Activated CD8-positive, alpha-beta T cell treated with anti-CD3 and anti-CD28 coated beads for 36 hours (primary cell): ENCODE measurements at regions not wholly inside any gene's neighbourhood (a gene's known extent, or its start where the extent isn't known, plus 50 kb on each side); places are given as distances from the start of the nearest gene placed in this dataset.

ENCODE experiments used
- ATAC-seq: fragments of 200-7000 bp; cut with Tn5 transposase; one replicate; pipeline ENCODE4 v1.10.0; 2021; ENCODE audit warnings: mild to moderate bottlenecking, moderate library complexity
- CTCF ChIA-PET: fragments of 350-600 bp; sonication (Branson Sonifier 250); formaldehyde crosslinking; loops from one replicate; lab custom pipeline; 2021; ENCODE audit warnings: antibody characterized with exemption; lab: Charles Lee
- POLR2A ChIA-PET: fragments of 350-600 bp; sonication (Branson Sonifier 250); formaldehyde crosslinking; loops from one replicate; lab custom pipeline; 2021; ENCODE audit warnings: antibody characterized with exemption; lab: Charles Lee
- DNase-seq: peaks from one replicate; pipeline ENCODE4 v3.0.0-alpha.2; 2020
- H3K27ac Mint-ChIP-seq: one replicate; pipeline ENCODE4 v1.8.0; 2021; ENCODE audit warnings: mild to moderate bottlenecking, mixed read lengths
- H3K27me3 Mint-ChIP-seq: one replicate; pipeline ENCODE4 v1.8.0; 2021; ENCODE audit warnings: mixed read lengths
- H3K36me3 Mint-ChIP-seq: one replicate; pipeline ENCODE4 v1.8.0; 2021; ENCODE audit warnings: low read depth, mixed read lengths
- H3K4me1 Mint-ChIP-seq: one replicate; pipeline ENCODE4 v1.8.0; 2021; ENCODE audit warnings: low read depth, mixed read lengths
- H3K4me3 Mint-ChIP-seq: one replicate; pipeline ENCODE4 v1.8.0; 2021; ENCODE audit warnings: mild to moderate bottlenecking, moderate library complexity, mixed read lengths
- H3K9me3 Mint-ChIP-seq: one replicate; pipeline ENCODE4 v1.8.0; 2021; ENCODE audit warnings: mixed read lengths
- intact Hi-C: fragments of 100-400 bp; cut with micrococcal nuclease; formaldehyde crosslinking; loops from one replicate; pipeline ENCODE4 v1.10.0; 2022
- TF ChIP-seq, protein P1 (sequence below): fragments of 200-600 bp; IDR thresholded peaks from one replicate; pipeline ENCODE4 v1.8.0; 2022; ENCODE audit warnings: antibody characterized with exemption, mild to moderate bottlenecking

DNA sequence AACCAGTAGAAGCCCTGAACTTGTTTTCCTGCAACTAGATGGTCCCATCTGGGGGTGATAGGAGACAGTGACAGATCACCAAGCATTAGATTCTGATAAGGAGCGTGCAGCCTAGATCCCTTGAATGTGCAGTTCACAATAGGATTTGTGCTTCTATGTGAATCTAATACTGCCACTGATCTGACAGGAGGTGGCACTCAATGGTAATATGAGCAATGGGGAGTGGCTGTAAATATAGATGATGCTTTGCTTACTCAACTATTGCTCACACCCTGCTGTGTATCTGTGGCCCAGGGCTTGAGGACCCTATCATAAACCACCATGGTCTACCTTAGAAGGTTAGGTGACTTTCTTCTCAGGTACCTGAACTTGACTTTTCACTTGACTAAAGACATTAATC, 417.1 kb upstream of the ARHGEF26 start:
- TF ChIP-seq, protein P1, sequence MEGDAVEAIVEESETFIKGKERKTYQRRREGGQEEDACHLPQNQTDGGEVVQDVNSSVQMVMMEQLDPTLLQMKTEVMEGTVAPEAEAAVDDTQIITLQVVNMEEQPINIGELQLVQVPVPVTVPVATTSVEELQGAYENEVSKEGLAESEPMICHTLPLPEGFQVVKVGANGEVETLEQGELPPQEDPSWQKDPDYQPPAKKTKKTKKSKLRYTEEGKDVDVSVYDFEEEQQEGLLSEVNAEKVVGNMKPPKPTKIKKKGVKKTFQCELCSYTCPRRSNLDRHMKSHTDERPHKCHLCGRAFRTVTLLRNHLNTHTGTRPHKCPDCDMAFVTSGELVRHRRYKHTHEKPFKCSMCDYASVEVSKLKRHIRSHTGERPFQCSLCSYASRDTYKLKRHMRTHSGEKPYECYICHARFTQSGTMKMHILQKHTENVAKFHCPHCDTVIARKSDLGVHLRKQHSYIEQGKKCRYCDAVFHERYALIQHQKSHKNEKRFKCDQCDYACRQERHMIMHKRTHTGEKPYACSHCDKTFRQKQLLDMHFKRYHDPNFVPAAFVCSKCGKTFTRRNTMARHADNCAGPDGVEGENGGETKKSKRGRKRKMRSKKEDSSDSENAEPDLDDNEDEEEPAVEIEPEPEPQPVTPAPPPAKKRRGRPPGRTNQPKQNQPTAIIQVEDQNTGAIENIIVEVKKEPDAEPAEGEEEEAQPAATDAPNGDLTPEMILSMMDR = no peak
- ChIA-PET POLR2A (no interaction called here), CTCF (no interaction called here)
- Mint-ChIP-seq H3K9me3 (peaks cover under 1% of the 10 kb centered on the region), H3K36me3 (no peaks in the 10 kb centered on the region), H3K27me3 (peaks cover under 1% of the 10 kb centered on the region), H3K4me1 (no peaks in the 10 kb centered on the region), H3K27ac (no peak overlapping the region), H3K4me3 (no peak overlapping the region)
- intact Hi-C loops = no loop called here
- ATAC-seq (no peak), DNase-seq (no peak)

DNA sequence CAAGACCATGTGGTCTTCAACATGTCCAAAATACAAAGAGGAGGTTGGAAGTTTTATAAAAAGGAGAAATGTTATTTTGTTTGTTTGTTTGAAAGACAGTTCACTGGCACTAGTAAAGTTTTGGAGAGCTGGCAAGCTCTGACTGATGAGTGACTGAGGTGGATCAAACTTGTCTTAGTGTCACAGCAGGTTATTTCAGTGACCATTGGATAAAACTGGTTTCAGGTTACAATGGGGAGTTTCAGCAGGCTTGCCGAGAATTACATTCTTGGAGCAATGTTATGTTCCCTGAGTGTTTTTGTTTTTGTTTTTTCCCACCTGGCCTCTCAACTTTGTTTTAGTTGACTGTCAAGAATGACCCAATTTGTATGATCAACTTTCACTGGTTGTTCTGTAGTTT, 414.5 kb upstream of the ARHGEF26 start:
- Mint-ChIP-seq H3K9me3 (peaks cover 4% of the 10 kb centered on the region), H3K36me3 (no peaks in the 10 kb centered on the region), H3K4me1 (no peaks in the 10 kb centered on the region), H3K27me3 (peaks cover 3% of the 10 kb centered on the region), H3K27ac (no peak overlapping the region), H3K4me3 (no peak overlapping the region)
- ATAC-seq = no peak
- ChIA-PET POLR2A (interaction anchor here (1.3 kb wide), 1 partner anchor 29 kb away, joined by 3 read pairs; no protein-coding TSS in a partner anchor), CTCF (no interaction called here)
- intact Hi-C loops = no loop called here
- DNase-seq = no peak
- TF ChIP-seq, protein P1 = no peak

DNA sequence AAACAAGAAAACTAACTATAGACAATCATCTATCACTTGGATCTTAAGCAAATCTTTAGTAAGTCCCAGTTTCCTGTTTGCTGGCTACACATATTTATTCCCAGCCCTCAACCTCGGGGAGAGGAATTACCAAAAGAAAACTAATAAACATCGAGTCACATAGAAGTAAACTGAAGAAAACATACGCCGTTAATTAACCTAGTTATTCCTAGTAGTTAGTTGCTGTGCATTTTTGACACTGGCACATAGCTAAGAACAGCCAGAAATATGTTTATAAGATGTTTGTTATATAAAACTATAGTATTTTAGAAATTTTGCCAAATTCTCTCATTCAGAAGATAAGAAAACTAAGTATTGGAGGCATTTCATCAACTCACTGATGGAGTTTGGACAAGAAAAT, 407.2 kb upstream of the ARHGEF26 start:
- DNase-seq (no peak), ATAC-seq (no peak)
- no peaks in the 10 kb centered on the region for H3K36me3 Mint-ChIP-seq
- no peak overlapping the region for H3K4me3 Mint-ChIP-seq
- H3K4me1 Mint-ChIP-seq = no peaks in the 10 kb centered on the region
- ChIA-PET POLR2A (no interaction called here), CTCF (no interaction called here)
- TF ChIP-seq, protein P1 = no peak
- intact Hi-C loops = no loop called here
- H3K27me3 Mint-ChIP-seq = peaks cover 6% of the 10 kb centered on the region
- peaks cover 4% of the 10 kb centered on the region for H3K9me3 Mint-ChIP-seq
- no peak overlapping the region for H3K27ac Mint-ChIP-seq

DNA sequence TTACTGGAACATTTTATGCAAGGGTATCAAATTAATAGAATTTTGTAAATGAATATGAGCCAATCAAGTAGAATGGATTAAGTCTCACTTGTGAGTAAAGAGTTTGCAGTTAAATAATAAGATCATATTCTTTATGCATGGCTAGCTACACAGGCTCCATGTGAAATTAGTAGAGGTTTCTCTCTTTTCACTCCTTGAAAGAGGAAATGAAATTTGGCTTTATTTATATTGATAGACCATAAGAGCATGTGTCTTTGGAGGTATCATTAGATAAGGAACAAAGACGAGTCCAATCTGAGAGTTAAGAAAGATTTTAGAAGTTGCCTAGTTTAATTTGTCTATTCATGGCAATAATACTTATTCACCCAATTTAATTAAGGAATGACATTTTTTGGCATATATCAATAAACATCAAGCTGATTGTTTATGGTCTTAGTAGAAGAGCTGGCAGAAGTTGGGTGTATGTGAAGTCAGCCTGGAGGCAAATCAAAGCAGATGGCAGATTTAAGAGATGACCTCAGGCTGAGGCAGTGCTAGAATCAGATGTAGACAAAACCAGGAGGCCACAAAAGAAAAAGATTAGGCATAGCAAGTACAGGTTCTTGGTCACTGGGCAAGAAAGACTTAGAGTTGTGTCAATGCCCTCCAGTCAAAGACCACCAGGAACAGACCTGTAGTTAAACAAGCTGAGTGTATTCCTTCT, 406.5 kb upstream of the ARHGEF26 start:
- ChIA-PET POLR2A (no interaction called here), CTCF (no interaction called here)
- DNase-seq (no peak), ATAC-seq (no peak)
- Mint-ChIP-seq H3K9me3 (peaks cover 2% of the 10 kb centered on the region), H3K4me3 (no peak overlapping the region), H3K36me3 (no peaks in the 10 kb centered on the region), H3K27me3 (peaks cover 3% of the 10 kb centered on the region), H3K4me1 (no peaks in the 10 kb centered on the region), H3K27ac (no peak overlapping the region)
- TF ChIP-seq, protein P1 = no peak
- intact Hi-C loops = no loop called here

DNA sequence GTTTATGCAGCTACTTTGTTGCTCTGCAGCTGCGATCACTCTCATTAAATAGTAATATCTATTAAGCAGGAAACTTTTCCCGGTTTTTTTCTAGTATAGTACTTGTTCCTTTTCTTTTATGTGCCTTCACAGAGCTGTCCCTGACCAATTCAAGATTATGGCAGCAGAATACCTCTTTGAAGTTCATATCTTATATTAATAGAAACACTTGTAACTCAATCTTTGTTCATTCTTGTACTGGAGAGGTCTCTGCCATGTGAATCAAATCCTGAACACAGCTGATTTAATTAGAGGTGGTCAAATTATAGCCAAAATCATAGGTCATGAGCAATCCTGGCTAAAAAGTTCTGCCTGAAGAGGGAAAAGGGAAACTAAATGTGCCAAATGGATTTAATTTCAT, 399.0 kb upstream of the ARHGEF26 start:
- H3K4me1 Mint-ChIP-seq = no peaks in the 10 kb centered on the region
- ChIA-PET CTCF (no interaction called here), POLR2A (no interaction called here)
- no peaks in the 10 kb centered on the region for H3K9me3 Mint-ChIP-seq
- TF ChIP-seq, protein P1 = no peak
- H3K36me3 Mint-ChIP-seq = no peaks in the 10 kb centered on the region
- peaks cover 1% of the 10 kb centered on the region for H3K27me3 Mint-ChIP-seq
- ATAC-seq (no peak), DNase-seq (no peak)
- H3K27ac Mint-ChIP-seq = no peak overlapping the region
- no peak overlapping the region for H3K4me3 Mint-ChIP-seq
- intact Hi-C loops = no loop called here
